Gastrocnemius medialis (tissue), 4 donors: ENCODE measurements at regions not wholly inside any gene's neighbourhood (a gene's known extent, or its start where the extent isn't known, plus 50 kb on each side); places are given as distances from the start of the nearest gene placed in this dataset.
"Not testable (repeated sequence)": the region's sequence is repeated elsewhere in the genome, so short reads cannot be mapped to it uniquely, and the experiment has no call there.

Experiments used
- CTCF ChIP-seq, 5 experiments: fragments of 450-650 bp in 3 of 5; fragments of 200-600 bp in 2 of 5; sonication (generic) in 2 of 5; IDR thresholded peaks in 4 of 5; conservative IDR thresholded peaks in 1 of 5; 1 replicate in 4 of 5; 2 replicates in 1 of 5; pipeline ENCODE4 v1.5.1; 2016 to 2019; ENCODE audit warnings: antibody characterized with exemption in 5 of 5, mild to moderate bottlenecking in 3 of 5, moderate library complexity in 3 of 5
- POLR2A ChIP-seq, 2 donors: fragments of 450-650 bp; IDR thresholded peaks; one replicate each; pipeline ENCODE4 v1.6.1; 2017; ENCODE audit warnings: antibody characterized with exemption in 2 of 2, mild to moderate bottlenecking in 2 of 2, moderate library complexity in 2 of 2

- TF ChIP-seq CTCF (IDR thresholded peaks at IDR 0.05 in 4 of 5, conservative IDR thresholded peaks at IDR 0.05 in 1 of 5); POLR2A (IDR thresholded peaks at IDR 0.05): not testable (repeated sequence)
Measured at GRCh38 chr15:44868100-44868499, 88.4 kb upstream of the TERB2 start.
